Loucy (cell line): ENCODE measurements at regions not wholly inside any gene's neighbourhood (a gene's known extent, or its start where the extent isn't known, plus 50 kb on each side); places are given as distances from the start of the nearest gene placed in this dataset.

ENCODE experiments used
- H2AFZ ChIP-seq: fragments of 200-600 bp; sonication (generic); 2 replicates; pipeline ENCODE4 v1.6.0; 2016; ENCODE audit warnings: antibody characterized with exemption, mild to moderate bottlenecking, low read length, moderate library complexity
- H3F3A ChIP-seq: fragments of 200-600 bp; 2 replicates; pipeline ENCODE4 v1.6.0; 2016; ENCODE audit warnings: antibody characterized with exemption, low read depth, mild to moderate bottlenecking
- H3K27me3 ChIP-seq: fragments of 200-600 bp; sonication (generic); 2 replicates; pipeline ENCODE4 v1.6.1; 2014; ENCODE audit warnings: low read length, mild to moderate bottlenecking; ENCODE audit not compliant: insufficient read depth, poor library complexity, severe bottlenecking
- H3K36me3 ChIP-seq: fragments of 200-600 bp; sonication (generic); 2 replicates; pipeline ENCODE4 v1.6.1; 2016; ENCODE audit warnings: low read length; ENCODE audit not compliant: insufficient read depth
- H3K4me1 ChIP-seq: fragments of 200-600 bp; sonication (generic); 2 replicates; pipeline ENCODE4 v1.5.1; 2014; ENCODE audit warnings: low read length, mild to moderate bottlenecking; ENCODE audit not compliant: insufficient read depth, poor library complexity, severe bottlenecking
- H3K4me2 ChIP-seq: fragments of 200-600 bp; sonication (generic); 2 replicates; pipeline ENCODE4 v1.6.0; 2014; ENCODE audit warnings: antibody characterized with exemption, low read length, low read depth, mild to moderate bottlenecking; ENCODE audit not compliant: poor library complexity, severe bottlenecking
- H3K4me3 ChIP-seq: fragments of 200-600 bp; sonication (generic); 2 replicates; pipeline ENCODE4 v1.5.1; 2014; ENCODE audit warnings: low read length, mild to moderate bottlenecking, mixed read lengths; ENCODE audit not compliant: poor library complexity, severe bottlenecking
- H3K79me2 ChIP-seq: fragments of 200-600 bp; sonication (generic); 2 replicates; pipeline ENCODE4 v1.6.1; 2014; ENCODE audit warnings: low read length; ENCODE audit not compliant: insufficient read depth
- H3K9ac ChIP-seq: fragments of 200-600 bp; sonication (generic); 2 replicates; pipeline ENCODE4 v1.6.0; 2014; ENCODE audit warnings: mild to moderate bottlenecking, low read depth, low read length, moderate library complexity; ENCODE audit not compliant: poor library complexity, severe bottlenecking
- H3K9me2 ChIP-seq: fragments of 200-600 bp; sonication (generic); replicated peaks from 2 replicates; pipeline ENCODE4 v1.6.1; 2016; ENCODE audit warnings: low read depth, low read length, mixed read lengths
- H3K9me3 ChIP-seq: fragments of 200-600 bp; sonication (generic); 2 replicates; pipeline ENCODE4 v1.6.1; 2014; ENCODE audit warnings: mild to moderate bottlenecking, antibody characterized with exemption, low read length, low read depth; ENCODE audit not compliant: insufficient read depth
- H4K20me1 ChIP-seq: fragments of 200-600 bp; sonication (generic); 2 replicates; pipeline ENCODE4 v1.6.0; 2014; ENCODE audit warnings: antibody characterized with exemption, low read length, mild to moderate bottlenecking; ENCODE audit not compliant: insufficient read depth, poor library complexity, severe bottlenecking
- EZH2phosphoT487 ChIP-seq: fragments of 200-600 bp; IDR thresholded peaks from 2 replicates; pipeline ENCODE4 v1.6.1; 2018; ENCODE audit warnings: antibody characterized with exemption, mild to moderate bottlenecking, moderate library complexity, borderline replicate concordance
- TF ChIP-seq, protein P1 (sequence below): fragments of 200-600 bp; sonication (generic); conservative IDR thresholded peaks from 2 replicates; pipeline ENCODE4 v1.5.1; 2014; ENCODE audit warnings: mild to moderate bottlenecking, antibody characterized with exemption, low read length

DNA sequence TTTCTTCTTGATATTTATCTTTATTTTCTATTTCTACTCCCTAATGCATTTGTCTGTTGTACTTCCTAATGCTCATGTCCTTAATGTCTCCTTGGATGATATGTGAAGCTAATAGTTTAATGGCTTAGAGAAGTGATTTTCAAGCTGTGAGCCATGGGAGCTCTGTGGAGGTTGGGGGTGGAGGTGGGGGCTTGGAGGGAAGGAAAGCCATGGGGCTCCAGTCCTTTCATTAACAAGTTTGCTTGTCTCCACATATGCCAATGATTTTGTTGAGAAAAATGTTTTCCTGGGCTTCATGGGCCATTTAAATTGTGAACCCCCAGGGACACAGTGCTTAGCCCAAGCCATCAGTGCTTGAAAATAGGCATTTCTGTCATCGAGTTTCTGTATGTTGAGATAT is 264.1 kb downstream of the SCG2 start:
- Histone ChIP-seq H3K79me2 (no peaks in the 10 kb centered on the region), H3K9me3 (no peaks in the 10 kb centered on the region), H3K9ac (no peak overlapping the region), H3K27me3 (no peaks in the 10 kb centered on the region), H3K4me3 (no peak overlapping the region), H4K20me1 (no peaks in the 10 kb centered on the region), H3F3A (no peaks in the 10 kb centered on the region), H3K4me1 (no peaks in the 10 kb centered on the region), H3K36me3 (no peaks in the 10 kb centered on the region), H3K4me2 (no peak overlapping the region), H2AFZ (no peak overlapping the region), H3K9me2 (no peaks in the 10 kb centered on the region)
- no peak for TF ChIP-seq EZH2phosphoT487
- TF ChIP-seq, protein P1, sequence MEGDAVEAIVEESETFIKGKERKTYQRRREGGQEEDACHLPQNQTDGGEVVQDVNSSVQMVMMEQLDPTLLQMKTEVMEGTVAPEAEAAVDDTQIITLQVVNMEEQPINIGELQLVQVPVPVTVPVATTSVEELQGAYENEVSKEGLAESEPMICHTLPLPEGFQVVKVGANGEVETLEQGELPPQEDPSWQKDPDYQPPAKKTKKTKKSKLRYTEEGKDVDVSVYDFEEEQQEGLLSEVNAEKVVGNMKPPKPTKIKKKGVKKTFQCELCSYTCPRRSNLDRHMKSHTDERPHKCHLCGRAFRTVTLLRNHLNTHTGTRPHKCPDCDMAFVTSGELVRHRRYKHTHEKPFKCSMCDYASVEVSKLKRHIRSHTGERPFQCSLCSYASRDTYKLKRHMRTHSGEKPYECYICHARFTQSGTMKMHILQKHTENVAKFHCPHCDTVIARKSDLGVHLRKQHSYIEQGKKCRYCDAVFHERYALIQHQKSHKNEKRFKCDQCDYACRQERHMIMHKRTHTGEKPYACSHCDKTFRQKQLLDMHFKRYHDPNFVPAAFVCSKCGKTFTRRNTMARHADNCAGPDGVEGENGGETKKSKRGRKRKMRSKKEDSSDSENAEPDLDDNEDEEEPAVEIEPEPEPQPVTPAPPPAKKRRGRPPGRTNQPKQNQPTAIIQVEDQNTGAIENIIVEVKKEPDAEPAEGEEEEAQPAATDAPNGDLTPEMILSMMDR, result no peak

DNA sequence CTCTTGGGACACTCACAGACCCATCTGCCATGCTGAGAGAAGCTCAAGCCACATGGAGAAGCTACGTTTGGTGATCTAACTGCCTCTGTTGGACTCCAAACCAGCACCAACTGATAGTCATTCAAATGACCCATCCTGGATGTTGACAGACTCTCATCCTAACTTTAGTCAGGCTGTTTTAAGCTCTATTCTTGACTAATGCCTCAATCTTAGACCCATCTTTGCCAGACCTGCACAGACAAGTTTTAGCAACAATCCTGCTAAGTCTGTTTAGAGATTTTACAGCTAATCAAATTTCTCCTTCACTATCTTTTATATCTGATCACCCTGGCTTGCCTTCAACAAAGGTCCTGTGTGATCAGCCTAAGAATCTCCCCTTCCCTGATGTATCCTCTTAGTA is 245.1 kb downstream of the SCG2 start:
- Histone ChIP-seq H3K36me3 (no peaks in the 10 kb centered on the region), H3K9ac (no peak overlapping the region), H3K4me1 (no peaks in the 10 kb centered on the region), H3K4me3 (no peak overlapping the region), H3K9me2 (0 out of 2 replicates have a peak, but pooled peaks cover 3% of the 10 kb centered on the region), H2AFZ (no peak overlapping the region), H3K9me3 (no peaks in the 10 kb centered on the region), H3F3A (no peaks in the 10 kb centered on the region), H3K27me3 (no peaks in the 10 kb centered on the region), H4K20me1 (no peaks in the 10 kb centered on the region), H3K79me2 (no peaks in the 10 kb centered on the region), H3K4me2 (no peak overlapping the region)
- TF ChIP-seq EZH2phosphoT487, result no peak
- TF ChIP-seq, protein P1, result no peak

DNA sequence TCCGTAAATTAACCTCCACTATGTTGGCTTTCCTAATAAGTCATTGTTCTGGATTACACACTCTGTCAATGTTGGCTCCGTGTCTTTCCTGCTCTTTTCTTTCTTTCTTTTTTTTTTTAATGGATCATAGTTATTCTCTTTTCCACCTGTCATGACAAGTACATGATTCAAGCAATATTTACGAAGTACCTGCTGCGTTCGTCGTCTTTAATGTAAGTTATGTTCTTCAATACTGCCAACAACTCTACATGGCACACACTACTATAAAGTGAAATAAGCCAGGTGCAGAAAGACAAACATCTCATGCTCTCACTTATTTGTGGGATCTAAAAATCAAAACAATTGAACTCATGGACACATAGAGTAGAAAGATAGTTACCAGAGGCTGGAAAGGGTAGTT is 239.1 kb downstream of the SCG2 start:
- no peak for TF ChIP-seq EZH2phosphoT487
- TF ChIP-seq, protein P1, result no peak
- Histone ChIP-seq H3K4me1 (no peaks in the 10 kb centered on the region), H3K9me3 (no peaks in the 10 kb centered on the region), H3F3A (no peaks in the 10 kb centered on the region), H3K9me2 (0 out of 2 replicates have a peak, but pooled peaks cover 3% of the 10 kb centered on the region), H3K4me2 (no peak overlapping the region), H3K79me2 (no peaks in the 10 kb centered on the region), H3K4me3 (no peak overlapping the region), H3K36me3 (no peaks in the 10 kb centered on the region), H3K27me3 (no peaks in the 10 kb centered on the region), H3K9ac (no peak overlapping the region), H4K20me1 (no peaks in the 10 kb centered on the region), H2AFZ (no peak overlapping the region)
